ENCODE measurements at regions not wholly inside any gene's neighbourhood (a gene's known extent, or its start where the extent isn't known, plus 50 kb on each side); places are given as distances from the start of the nearest gene placed in this dataset.

DNA sequence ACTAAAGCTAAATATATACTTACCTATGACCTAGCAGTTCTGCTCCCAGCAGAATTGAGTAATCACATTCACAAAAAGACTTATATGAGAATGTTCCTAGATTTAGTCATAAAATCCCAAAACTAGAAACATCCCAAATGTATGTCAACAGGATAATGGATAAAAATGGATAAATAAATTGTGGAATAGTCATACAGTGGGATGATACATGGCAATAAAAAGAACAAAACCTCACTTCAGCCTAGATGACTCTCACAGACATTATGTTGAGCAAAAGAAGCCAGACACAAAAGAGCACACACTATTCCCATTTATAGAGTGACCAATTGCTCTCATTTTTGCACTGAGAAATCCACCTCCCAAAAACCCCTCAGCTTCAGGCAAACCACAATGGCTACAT, 352.4 kb upstream of the HTR2A start:
- H3K4me3 ChIP-seq: no peak overlapping the region
- H3K4me2 ChIP-seq: no peak overlapping the region
- TF ChIP-seq, protein P1, sequence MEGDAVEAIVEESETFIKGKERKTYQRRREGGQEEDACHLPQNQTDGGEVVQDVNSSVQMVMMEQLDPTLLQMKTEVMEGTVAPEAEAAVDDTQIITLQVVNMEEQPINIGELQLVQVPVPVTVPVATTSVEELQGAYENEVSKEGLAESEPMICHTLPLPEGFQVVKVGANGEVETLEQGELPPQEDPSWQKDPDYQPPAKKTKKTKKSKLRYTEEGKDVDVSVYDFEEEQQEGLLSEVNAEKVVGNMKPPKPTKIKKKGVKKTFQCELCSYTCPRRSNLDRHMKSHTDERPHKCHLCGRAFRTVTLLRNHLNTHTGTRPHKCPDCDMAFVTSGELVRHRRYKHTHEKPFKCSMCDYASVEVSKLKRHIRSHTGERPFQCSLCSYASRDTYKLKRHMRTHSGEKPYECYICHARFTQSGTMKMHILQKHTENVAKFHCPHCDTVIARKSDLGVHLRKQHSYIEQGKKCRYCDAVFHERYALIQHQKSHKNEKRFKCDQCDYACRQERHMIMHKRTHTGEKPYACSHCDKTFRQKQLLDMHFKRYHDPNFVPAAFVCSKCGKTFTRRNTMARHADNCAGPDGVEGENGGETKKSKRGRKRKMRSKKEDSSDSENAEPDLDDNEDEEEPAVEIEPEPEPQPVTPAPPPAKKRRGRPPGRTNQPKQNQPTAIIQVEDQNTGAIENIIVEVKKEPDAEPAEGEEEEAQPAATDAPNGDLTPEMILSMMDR (IDR thresholded peaks at IDR 0.05; ENCODE audit: poor library complexity): no peak
- TF ChIP-seq EZH2phosphoT487 (IDR thresholded peaks at IDR 0.05; ENCODE audit: low read depth, severe bottlenecking, unreplicated experiment) (no peak), EZH2 (IDR thresholded peaks at IDR 0.05; ENCODE audit: borderline replicate concordance) (no peak)
- no peaks in the 10 kb centered on the region for H3K9me2 ChIP-seq (replicated peaks; ENCODE audit: insufficient read depth)
- no peak overlapping the region for H3K27ac ChIP-seq
- H4K20me1 ChIP-seq (ENCODE audit: insufficient read depth, poor library complexity, severe bottlenecking): no peaks in the 10 kb centered on the region
- H3K36me3 ChIP-seq (replicated peaks; ENCODE audit: insufficient read depth, low read depth): no peaks in the 10 kb centered on the region
- no peak overlapping the region for H2AFZ ChIP-seq
- no peak for DNase-seq (ENCODE audit: low spot score)
- H3K79me2 ChIP-seq: no peaks in the 10 kb centered on the region
- H3K9me3 ChIP-seq (ENCODE audit: low read depth): no peaks in the 10 kb centered on the region
- H3K27me3 ChIP-seq: no peaks in the 10 kb centered on the region
- no peaks in the 10 kb centered on the region for H3K4me1 ChIP-seq (ENCODE audit: insufficient read depth)

DNA sequence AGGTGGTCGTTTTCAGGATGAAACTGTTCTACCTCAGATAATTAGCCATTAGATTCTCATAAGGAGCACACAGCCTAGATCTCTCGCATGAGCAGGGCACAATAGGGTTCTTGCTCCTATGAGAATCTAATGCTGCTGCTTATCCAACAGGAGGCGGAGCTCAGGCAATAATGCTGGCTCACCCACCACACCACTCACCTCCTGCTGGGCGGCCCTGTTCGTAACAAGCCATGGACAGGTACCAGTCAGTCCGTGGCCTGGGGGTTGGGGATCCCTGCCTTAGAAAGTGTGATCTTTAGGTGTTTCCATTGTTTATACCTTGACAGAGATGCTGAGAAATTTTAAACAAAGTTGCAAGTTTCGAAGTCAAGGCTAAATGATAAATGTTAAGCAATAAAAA, 344.6 kb upstream of the HTR2A start:
- H3K79me2 ChIP-seq: no peaks in the 10 kb centered on the region
- no peaks in the 10 kb centered on the region for H3K36me3 ChIP-seq (replicated peaks; ENCODE audit: insufficient read depth, low read depth)
- no peaks in the 10 kb centered on the region for H4K20me1 ChIP-seq (ENCODE audit: insufficient read depth, poor library complexity, severe bottlenecking)
- H2AFZ ChIP-seq: no peak overlapping the region
- no peak overlapping the region for H3K4me3 ChIP-seq
- no peak overlapping the region for H3K27ac ChIP-seq
- no peaks in the 10 kb centered on the region for H3K27me3 ChIP-seq
- no peaks in the 10 kb centered on the region for H3K4me1 ChIP-seq (ENCODE audit: insufficient read depth)
- DNase-seq (ENCODE audit: low spot score): no peak
- 92% methylated on average over 7 of the region's 7 CpGs for WGBS (ENCODE audit: low lambda C conversion rate, missing lambda C conversion rate)
- TF ChIP-seq, protein P1 (IDR thresholded peaks at IDR 0.05; ENCODE audit: poor library complexity): no peak
- no peak for TF ChIP-seq EZH2phosphoT487 (IDR thresholded peaks at IDR 0.05; ENCODE audit: low read depth, severe bottlenecking, unreplicated experiment)
- no peak for TF ChIP-seq EZH2 (IDR thresholded peaks at IDR 0.05; ENCODE audit: borderline replicate concordance)
- H3K9me2 ChIP-seq (replicated peaks; ENCODE audit: insufficient read depth): no peaks in the 10 kb centered on the region
- no peak overlapping the region for H3K4me2 ChIP-seq
- H3K9me3 ChIP-seq (ENCODE audit: low read depth): no peaks in the 10 kb centered on the region

DNA sequence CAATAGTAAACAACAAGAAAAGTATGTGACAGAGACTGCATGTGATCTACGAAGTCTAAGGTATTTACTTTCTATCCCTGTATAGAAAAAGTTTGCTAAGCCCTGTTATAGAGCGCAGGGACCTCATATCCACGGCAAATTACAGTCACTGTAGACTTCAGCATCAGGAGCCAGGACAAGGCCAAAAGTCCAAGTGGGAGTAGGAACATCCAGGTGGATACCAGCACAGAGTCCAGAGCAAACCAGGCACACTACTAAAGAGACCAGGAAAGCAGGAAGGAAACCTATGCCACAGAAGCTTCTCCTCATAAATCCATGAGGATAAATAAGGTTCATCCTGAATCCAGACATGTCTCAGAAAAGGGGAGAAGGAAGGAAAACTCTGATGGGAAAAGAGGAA, 342.2 kb upstream of the HTR2A start:
- Histone ChIP-seq H3K4me2 (no peak overlapping the region), H3K36me3 (replicated peaks; ENCODE audit: insufficient read depth, low read depth) (no peaks in the 10 kb centered on the region), H3K79me2 (no peaks in the 10 kb centered on the region), H3K4me3 (no peak overlapping the region), H3K9me2 (replicated peaks; ENCODE audit: insufficient read depth) (no peaks in the 10 kb centered on the region), H3K4me1 (ENCODE audit: insufficient read depth) (no peaks in the 10 kb centered on the region), H2AFZ (no peak overlapping the region), H4K20me1 (ENCODE audit: insufficient read depth, poor library complexity, severe bottlenecking) (no peaks in the 10 kb centered on the region), H3K9me3 (ENCODE audit: low read depth) (no peaks in the 10 kb centered on the region), H3K27me3 (no peaks in the 10 kb centered on the region), H3K27ac (peak overlapping the region; percentile 31)
- WGBS (ENCODE audit: low lambda C conversion rate, missing lambda C conversion rate): 85% methylated on average over 3 of the region's 3 CpGs
- TF ChIP-seq, protein P1 (IDR thresholded peaks at IDR 0.05; ENCODE audit: poor library complexity): no peak
- no peak for TF ChIP-seq EZH2 (IDR thresholded peaks at IDR 0.05; ENCODE audit: borderline replicate concordance)
- TF ChIP-seq EZH2phosphoT487 (IDR thresholded peaks at IDR 0.05; ENCODE audit: low read depth, severe bottlenecking, unreplicated experiment): no peak
- peak; percentile 14 for DNase-seq (ENCODE audit: low spot score)

DNA sequence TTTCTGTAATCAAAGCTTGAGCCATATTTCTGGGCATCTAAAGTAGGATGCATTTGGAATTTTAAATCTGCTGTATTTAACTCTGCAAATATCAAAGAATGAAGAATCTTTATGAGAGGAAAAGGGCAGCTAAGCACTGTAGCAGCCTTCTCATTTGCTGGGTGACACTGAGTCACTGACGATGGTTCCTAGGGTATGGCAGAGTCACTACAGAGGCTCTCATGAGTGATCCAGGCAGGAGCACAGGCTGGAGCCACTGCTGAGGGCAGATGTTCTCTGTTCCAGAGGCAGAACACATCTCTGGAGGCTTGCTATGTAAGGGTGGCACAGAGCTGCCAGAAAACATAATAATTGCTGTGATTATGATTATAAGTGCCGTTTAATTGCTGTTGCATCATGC, 340.7 kb upstream of the HTR2A start:
- no peak overlapping the region for H3K4me3 ChIP-seq
- TF ChIP-seq EZH2phosphoT487 (IDR thresholded peaks at IDR 0.05; ENCODE audit: low read depth, severe bottlenecking, unreplicated experiment) (no peak), EZH2 (IDR thresholded peaks at IDR 0.05; ENCODE audit: borderline replicate concordance) (no peak)
- TF ChIP-seq, protein P1 (IDR thresholded peaks at IDR 0.05; ENCODE audit: poor library complexity): no peak
- H4K20me1 ChIP-seq (ENCODE audit: insufficient read depth, poor library complexity, severe bottlenecking): no peaks in the 10 kb centered on the region
- DNase-seq (ENCODE audit: low spot score): no peak
- no peak overlapping the region for H3K4me2 ChIP-seq
- H3K9me2 ChIP-seq (replicated peaks; ENCODE audit: insufficient read depth): no peaks in the 10 kb centered on the region
- H3K36me3 ChIP-seq (replicated peaks; ENCODE audit: insufficient read depth, low read depth): no peaks in the 10 kb centered on the region
- no peaks in the 10 kb centered on the region for H3K79me2 ChIP-seq
- H2AFZ ChIP-seq: no peak overlapping the region
- H3K9me3 ChIP-seq (ENCODE audit: low read depth): no peaks in the 10 kb centered on the region
- no peaks in the 10 kb centered on the region for H3K27me3 ChIP-seq
- no peaks in the 10 kb centered on the region for H3K4me1 ChIP-seq (ENCODE audit: insufficient read depth)
- H3K27ac ChIP-seq: no peak overlapping the region
- WGBS (ENCODE audit: low lambda C conversion rate, missing lambda C conversion rate): 79% methylated on average over 2 of the region's 2 CpGs

All from hepatocyte (in vitro differentiated cells).